ENCODE measurements at regions not wholly inside any gene's neighbourhood (a gene's known extent, or its start where the extent isn't known, plus 50 kb on each side); places are given as distances from the start of the nearest gene placed in this dataset.

DNA sequence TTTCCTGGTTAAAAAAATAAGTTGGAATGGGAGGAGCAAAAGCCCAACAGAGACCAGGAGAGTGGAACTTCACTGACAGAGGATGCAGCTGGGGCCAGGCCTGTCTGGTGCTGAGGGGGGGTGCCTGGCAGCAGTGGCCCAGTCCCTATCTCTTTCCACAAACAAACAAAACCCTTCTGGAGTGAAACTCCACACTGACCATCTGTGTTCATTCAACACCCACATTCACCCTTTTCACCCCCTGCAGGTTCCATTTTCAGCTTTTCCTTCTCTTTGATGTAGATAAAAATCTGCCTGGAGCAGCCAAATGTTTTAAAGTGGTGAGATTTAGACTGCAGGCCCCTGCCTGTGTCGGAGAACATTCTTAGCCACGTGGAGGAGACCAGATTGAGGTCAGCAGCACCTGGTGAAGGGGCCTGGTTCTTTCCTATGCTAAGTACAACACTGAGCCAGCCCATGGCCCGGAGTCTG lies 161.4 kb upstream of the CDH11 start:
- Histone ChIP-seq H3K27ac (ENCODE audit: insufficient read depth, low read length, poor library complexity, severe bottlenecking) (no peak overlapping the region), H3K9me3 (ENCODE audit: control insufficient read depth, low read length) (no peaks in the 10 kb centered on the region), H3K27me3 (replicated peaks; ENCODE audit: control insufficient read depth, insufficient read depth, low read length, poor library complexity, severe bottlenecking) (no peaks in the 10 kb centered on the region), H3K36me3 (ENCODE audit: control insufficient read depth, insufficient read depth, low read length) (no peaks in the 10 kb centered on the region), H3K4me1 (ENCODE audit: control insufficient read depth, insufficient read depth, low read length, poor library complexity, severe bottlenecking) (no peaks in the 10 kb centered on the region), H3K4me3 (ENCODE audit: insufficient read depth, low read depth, low read length, poor library complexity, severe bottlenecking) (no peak overlapping the region)
- no peak for DNase-seq

GRCh38 chr16:65281586-65281985 lies 159.7 kb upstream of the CDH11 start:
- Histone ChIP-seq H3K4me1 (ENCODE audit: control insufficient read depth, insufficient read depth, low read length, poor library complexity, severe bottlenecking) (no peaks in the 10 kb centered on the region), H3K36me3 (ENCODE audit: control insufficient read depth, insufficient read depth, low read length) (no peaks in the 10 kb centered on the region), H3K4me3 (ENCODE audit: insufficient read depth, low read depth, low read length, poor library complexity, severe bottlenecking) (no peak overlapping the region), H3K27ac (ENCODE audit: insufficient read depth, low read length, poor library complexity, severe bottlenecking) (no peak overlapping the region), H3K27me3 (replicated peaks; ENCODE audit: control insufficient read depth, insufficient read depth, low read length, poor library complexity, severe bottlenecking) (no peaks in the 10 kb centered on the region), H3K9me3 (ENCODE audit: control insufficient read depth, low read length) (no peaks in the 10 kb centered on the region)
- no peak for DNase-seq

- Histone ChIP-seq H3K4me3 (ENCODE audit: insufficient read depth, low read depth, low read length, poor library complexity, severe bottlenecking) (no peak overlapping the region), H3K9me3 (ENCODE audit: control insufficient read depth, low read length) (no peaks in the 10 kb centered on the region), H3K27ac (ENCODE audit: insufficient read depth, low read length, poor library complexity, severe bottlenecking) (no peak overlapping the region), H3K36me3 (ENCODE audit: control insufficient read depth, insufficient read depth, low read length) (no peaks in the 10 kb centered on the region), H3K27me3 (replicated peaks; ENCODE audit: control insufficient read depth, insufficient read depth, low read length, poor library complexity, severe bottlenecking) (no peaks in the 10 kb centered on the region), H3K4me1 (ENCODE audit: control insufficient read depth, insufficient read depth, low read length, poor library complexity, severe bottlenecking) (no peaks in the 10 kb centered on the region)
- DNase-seq: no peak
Observed at GRCh38 chr16:65280845-65281512, 159.1 kb upstream of the CDH11 start.

DNA sequence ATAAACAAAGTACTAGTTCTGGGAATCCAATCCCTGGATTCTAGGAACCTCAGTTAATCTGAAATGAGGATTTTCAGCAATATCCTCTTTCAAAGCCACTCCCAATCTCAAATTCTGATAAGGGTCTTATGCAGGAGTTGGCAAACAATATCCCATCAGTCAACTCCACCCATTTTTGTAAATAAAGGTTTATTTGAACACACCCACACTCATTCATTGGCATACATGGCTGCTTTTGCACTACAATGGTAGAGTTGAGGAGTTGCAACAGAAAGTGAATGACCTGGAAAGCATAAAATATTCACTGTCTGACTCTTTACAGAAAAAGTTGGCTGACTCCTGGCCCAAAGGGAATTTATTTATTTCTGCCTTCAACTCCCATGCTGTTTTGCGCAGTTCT lies 157.7 kb upstream of the CDH11 start:
- no peaks in the 10 kb centered on the region for H3K4me1 ChIP-seq (ENCODE audit: control insufficient read depth, insufficient read depth, low read length, poor library complexity, severe bottlenecking)
- no peaks in the 10 kb centered on the region for H3K27me3 ChIP-seq (replicated peaks; ENCODE audit: control insufficient read depth, insufficient read depth, low read length, poor library complexity, severe bottlenecking)
- DNase-seq: no peak
- H3K4me3 ChIP-seq (ENCODE audit: insufficient read depth, low read depth, low read length, poor library complexity, severe bottlenecking): no peak overlapping the region
- H3K27ac ChIP-seq (ENCODE audit: insufficient read depth, low read length, poor library complexity, severe bottlenecking): no peak overlapping the region
- no peaks in the 10 kb centered on the region for H3K9me3 ChIP-seq (ENCODE audit: control insufficient read depth, low read length)
- no peaks in the 10 kb centered on the region for H3K36me3 ChIP-seq (ENCODE audit: control insufficient read depth, insufficient read depth, low read length)

- no peaks in the 10 kb centered on the region for H3K9me3 ChIP-seq (ENCODE audit: control insufficient read depth, low read length)
- DNase-seq: no peak
- no peaks in the 10 kb centered on the region for H3K36me3 ChIP-seq (ENCODE audit: control insufficient read depth, insufficient read depth, low read length)
- no peak overlapping the region for H3K27ac ChIP-seq (ENCODE audit: insufficient read depth, low read length, poor library complexity, severe bottlenecking)
- H3K27me3 ChIP-seq (replicated peaks; ENCODE audit: control insufficient read depth, insufficient read depth, low read length, poor library complexity, severe bottlenecking): no peaks in the 10 kb centered on the region
- H3K4me1 ChIP-seq (ENCODE audit: control insufficient read depth, insufficient read depth, low read length, poor library complexity, severe bottlenecking): no peaks in the 10 kb centered on the region
- H3K4me3 ChIP-seq (ENCODE audit: insufficient read depth, low read depth, low read length, poor library complexity, severe bottlenecking): no peak overlapping the region
Observed at GRCh38 chr16:65278874-65279273, 157.0 kb upstream of the CDH11 start.

DNA sequence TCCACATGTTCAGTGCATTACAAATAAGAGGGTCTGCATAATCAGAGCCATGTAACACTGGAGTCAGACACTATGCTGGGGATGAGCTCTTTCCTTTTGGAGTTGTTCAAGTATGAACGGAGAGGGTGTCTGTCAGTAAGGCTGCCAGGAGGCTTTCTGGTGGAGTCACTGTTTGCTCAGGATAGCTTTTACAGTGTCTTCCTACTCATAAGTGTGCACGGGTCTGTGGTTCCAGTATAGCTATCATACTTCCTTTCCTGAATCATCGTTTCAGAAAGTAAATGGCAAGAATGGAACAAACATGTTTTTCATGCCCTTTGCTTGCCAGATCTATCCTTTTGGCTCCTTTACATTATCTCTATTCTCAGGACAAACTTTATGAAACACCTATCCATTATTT lies 152.7 kb upstream of the CDH11 start:
- Histone ChIP-seq H3K4me1 (ENCODE audit: control insufficient read depth, insufficient read depth, low read length, poor library complexity, severe bottlenecking) (no peaks in the 10 kb centered on the region), H3K36me3 (ENCODE audit: control insufficient read depth, insufficient read depth, low read length) (no peaks in the 10 kb centered on the region), H3K9me3 (ENCODE audit: control insufficient read depth, low read length) (no peaks in the 10 kb centered on the region), H3K4me3 (ENCODE audit: insufficient read depth, low read depth, low read length, poor library complexity, severe bottlenecking) (no peak overlapping the region), H3K27me3 (replicated peaks; ENCODE audit: control insufficient read depth, insufficient read depth, low read length, poor library complexity, severe bottlenecking) (no peaks in the 10 kb centered on the region), H3K27ac (ENCODE audit: insufficient read depth, low read length, poor library complexity, severe bottlenecking) (no peak overlapping the region)
- no peak for DNase-seq

DNA sequence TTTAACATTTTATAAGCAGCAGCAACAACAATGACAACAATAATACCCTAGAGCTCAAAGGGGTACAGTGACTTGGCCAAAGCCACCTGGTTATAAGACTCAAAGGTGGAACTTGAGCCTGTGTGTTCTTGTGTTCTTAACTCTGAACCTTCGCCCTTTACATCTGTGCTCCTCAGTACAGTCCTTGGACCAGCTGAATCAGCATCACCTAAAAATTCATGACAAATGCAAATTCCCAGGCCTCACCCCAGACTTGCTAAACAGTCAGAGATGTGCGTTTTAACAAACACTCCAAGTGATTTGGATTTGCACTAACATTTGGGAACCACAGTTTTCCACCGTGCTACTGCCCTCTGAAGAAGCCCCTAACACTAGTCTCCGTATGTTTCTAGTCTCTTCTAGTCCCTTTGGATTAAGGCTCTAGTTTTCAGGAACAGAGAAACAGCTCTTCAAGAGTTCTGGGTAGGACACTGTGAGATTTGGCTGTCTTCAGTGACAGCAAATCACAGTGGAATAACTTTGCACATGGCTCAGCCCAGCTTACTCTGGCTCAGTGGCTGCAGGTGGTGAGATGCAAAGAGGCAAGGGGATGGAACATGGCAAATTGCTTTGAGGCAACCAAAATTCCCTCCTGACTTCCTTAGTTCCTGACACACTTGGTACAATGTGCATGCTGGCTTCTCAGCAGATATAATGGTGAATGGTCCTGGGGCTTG lies 151.0 kb upstream of the CDH11 start:
- no peaks in the 10 kb centered on the region for H3K4me1 ChIP-seq (ENCODE audit: control insufficient read depth, insufficient read depth, low read length, poor library complexity, severe bottlenecking)
- no peaks in the 10 kb centered on the region for H3K27me3 ChIP-seq (replicated peaks; ENCODE audit: control insufficient read depth, insufficient read depth, low read length, poor library complexity, severe bottlenecking)
- H3K27ac ChIP-seq (ENCODE audit: insufficient read depth, low read length, poor library complexity, severe bottlenecking): no peak overlapping the region
- H3K9me3 ChIP-seq (ENCODE audit: control insufficient read depth, low read length): no peaks in the 10 kb centered on the region
- DNase-seq: no peak
- no peak overlapping the region for H3K4me3 ChIP-seq (ENCODE audit: insufficient read depth, low read depth, low read length, poor library complexity, severe bottlenecking)
- H3K36me3 ChIP-seq (ENCODE audit: control insufficient read depth, insufficient read depth, low read length): no peaks in the 10 kb centered on the region

- Histone ChIP-seq H3K27ac (ENCODE audit: insufficient read depth, low read length, poor library complexity, severe bottlenecking) (no peak overlapping the region), H3K27me3 (replicated peaks; ENCODE audit: control insufficient read depth, insufficient read depth, low read length, poor library complexity, severe bottlenecking) (no peaks in the 10 kb centered on the region), H3K9me3 (ENCODE audit: control insufficient read depth, low read length) (no peaks in the 10 kb centered on the region), H3K4me1 (ENCODE audit: control insufficient read depth, insufficient read depth, low read length, poor library complexity, severe bottlenecking) (no peaks in the 10 kb centered on the region), H3K36me3 (ENCODE audit: control insufficient read depth, insufficient read depth, low read length) (no peaks in the 10 kb centered on the region), H3K4me3 (ENCODE audit: insufficient read depth, low read depth, low read length, poor library complexity, severe bottlenecking) (no peak overlapping the region)
- DNase-seq: no peak
Observed at GRCh38 chr16:65271996-65272395, 150.1 kb upstream of the CDH11 start.

DNA sequence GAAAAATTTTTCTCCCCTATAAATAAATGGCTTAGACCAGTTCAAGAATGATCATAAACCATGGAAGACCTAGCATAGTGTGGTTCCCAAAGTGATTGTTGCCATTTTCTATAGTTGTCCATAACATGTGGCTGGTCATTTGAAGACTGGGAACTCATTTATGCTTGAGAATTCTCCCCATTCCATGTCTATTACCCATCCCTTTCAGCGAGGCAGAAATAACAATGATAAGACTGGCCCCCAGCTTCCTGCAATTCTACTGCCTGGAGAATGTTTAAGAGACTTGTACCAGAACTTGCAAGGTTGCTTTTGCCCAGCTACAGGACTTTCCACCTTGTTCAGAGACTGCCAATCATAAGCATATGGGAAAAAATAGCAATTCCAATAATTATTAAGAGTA lies 146.5 kb upstream of the CDH11 start:
- no peak for DNase-seq
- Histone ChIP-seq H3K27me3 (replicated peaks; ENCODE audit: control insufficient read depth, insufficient read depth, low read length, poor library complexity, severe bottlenecking) (no peaks in the 10 kb centered on the region), H3K36me3 (ENCODE audit: control insufficient read depth, insufficient read depth, low read length) (no peaks in the 10 kb centered on the region), H3K9me3 (ENCODE audit: control insufficient read depth, low read length) (no peaks in the 10 kb centered on the region), H3K27ac (ENCODE audit: insufficient read depth, low read length, poor library complexity, severe bottlenecking) (no peak overlapping the region), H3K4me3 (ENCODE audit: insufficient read depth, low read depth, low read length, poor library complexity, severe bottlenecking) (no peak overlapping the region), H3K4me1 (ENCODE audit: control insufficient read depth, insufficient read depth, low read length, poor library complexity, severe bottlenecking) (no peaks in the 10 kb centered on the region)

GRCh38 chr16:65263896-65264295 lies 142.0 kb upstream of the CDH11 start:
- no peaks in the 10 kb centered on the region for H3K4me1 ChIP-seq (ENCODE audit: control insufficient read depth, insufficient read depth, low read length, poor library complexity, severe bottlenecking)
- no peaks in the 10 kb centered on the region for H3K9me3 ChIP-seq (ENCODE audit: control insufficient read depth, low read length)
- no peaks in the 10 kb centered on the region for H3K27me3 ChIP-seq (replicated peaks; ENCODE audit: control insufficient read depth, insufficient read depth, low read length, poor library complexity, severe bottlenecking)
- H3K36me3 ChIP-seq (ENCODE audit: control insufficient read depth, insufficient read depth, low read length): no peaks in the 10 kb centered on the region
- no peak overlapping the region for H3K27ac ChIP-seq (ENCODE audit: insufficient read depth, low read length, poor library complexity, severe bottlenecking)
- H3K4me3 ChIP-seq (ENCODE audit: insufficient read depth, low read depth, low read length, poor library complexity, severe bottlenecking): no peak overlapping the region
- no peak for DNase-seq
